K562 (cell line): ENCODE measurements at regions not wholly inside any gene's neighbourhood (a gene's known extent, or its start where the extent isn't known, plus 50 kb on each side); places are given as distances from the start of the nearest gene placed in this dataset.

Experiments used
- ATAC-seq: fragments of 200-7000 bp; cut with Tn5 transposase; 3 replicates; pipeline ENCODE4 v1.9.1; 2020; ENCODE audit warnings: moderate library complexity
- BruUV-seq: library from RNA; stranded (reverse); fragments of 400-500 nt; replicated peaks from 2 replicates; lab custom pipeline; 2021; lab: Mats Ljungman, UMichigan
- CTCF ChIA-PET: fragments of 300-600 bp; formaldehyde crosslinking; extraction: SDS; loops from one replicate; lab custom pipeline; 2021; ENCODE audit warnings: low intra/inter-chr PET ratio; lab: Yijun Ruan, JAX
- POLR2A ChIA-PET: fragments of 300-600, 350-650 bp; sonication (Branson Sonifier 250); formaldehyde crosslinking; extraction: SDS; loops from one replicate; lab custom pipeline; 2021; ENCODE audit warnings: antibody characterized with exemption, inconsistent platforms; lab: Yijun Ruan, JAX
- DNase-seq, 4 experiments: peaks; one replicate each; pipeline versions ENCODE4 v3.0.0 to v3.0.0-alpha.2; 2011 to 2018; ENCODE audit warnings: low spot score in 3 of 4, mixed read lengths in 3 of 4; ENCODE audit errors: extremely low read depth in 1 of 4
- FAIRE-seq: peaks from 2 replicates; lab custom pipeline; 2011; peaks lifted over from hg19 to GRCh38; lab: Jason Lieb, UNC
- H2AFZ ChIP-seq: 2 replicates; pipeline ENCODE4 v1.6.0; 2011; ENCODE audit warnings: low read depth, low read length, control low read depth, inconsistent platforms
- H3K27ac ChIP-seq: fragments of 200-600 bp; 3 replicates; pipeline ENCODE4 v1.8.0; 2011; ENCODE audit warnings: low read depth, mild to moderate bottlenecking, control low read depth, inconsistent platforms, low read length, moderate library complexity, mixed read lengths; ENCODE audit errors: extremely low read depth
- H3K27me3 ChIP-seq, 2 experiments: fragments of 300-600 bp in 1 of 2; 2 replicates in 1 of 2; 3 replicates in 1 of 2; pipeline versions ENCODE4 v1.6.0 to v1.8.0; 2011; ENCODE audit warnings: inconsistent platforms in 2 of 2, low read length in 2 of 2, mild to moderate bottlenecking in 1 of 2, mixed read lengths in 1 of 2, moderate library complexity in 1 of 2; ENCODE audit not compliant: control insufficient read depth in 2 of 2, insufficient read depth in 2 of 2
- H3K36me3 ChIP-seq: fragments of 300-600 bp; 3 replicates; pipeline ENCODE4 v1.8.0; 2011; ENCODE audit warnings: mild to moderate bottlenecking, low read length, inconsistent platforms; ENCODE audit not compliant: control insufficient read depth, insufficient read depth
- H3K4me1 ChIP-seq, 2 experiments: fragments of 200-600 bp in 1 of 2; replicated peaks in 1 of 2; 2 replicates in 1 of 2; 3 replicates in 1 of 2; pipeline versions ENCODE4 v1.5.1 to v1.8.0; 2011; ENCODE audit warnings: inconsistent platforms in 2 of 2, low read length in 2 of 2, mild to moderate bottlenecking in 1 of 2, mixed read lengths in 1 of 2, moderate library complexity in 1 of 2; ENCODE audit not compliant: control insufficient read depth in 2 of 2, insufficient read depth in 2 of 2
- H3K4me2 ChIP-seq: 2 replicates; pipeline ENCODE4 v1.6.1; 2011; ENCODE audit warnings: low read length, control low read depth, inconsistent platforms, mixed read lengths; ENCODE audit not compliant: insufficient read depth
- H3K4me3 ChIP-seq: fragments of 200-600 bp; sonication (generic), shearing (Covaris generic); 2 replicates; pipeline ENCODE4 v1.5.1; 2016; ENCODE audit warnings: control low read depth, inconsistent platforms
- H3K79me2 ChIP-seq: fragments of 200-600 bp; 3 replicates; pipeline ENCODE4 v1.8.0; 2011; ENCODE audit warnings: low read length, inconsistent platforms; ENCODE audit not compliant: control insufficient read depth, insufficient read depth
- H3K9ac ChIP-seq, 2 experiments: 2 replicates each; pipeline versions ENCODE4 v1.6.0 to v1.6.1; 2011; ENCODE audit warnings: low read depth in 2 of 2, low read length in 2 of 2, control low read depth in 1 of 2, inconsistent platforms in 1 of 2, mild to moderate bottlenecking in 1 of 2, mixed read lengths in 1 of 2; ENCODE audit not compliant: insufficient read depth in 1 of 2
- H3K9me1 ChIP-seq: one replicate; pipeline ENCODE4 v1.6.0; 2011; ENCODE audit warnings: inconsistent platforms, mild to moderate bottlenecking, low read length, moderate library complexity; ENCODE audit not compliant: control insufficient read depth, insufficient read depth
- H3K9me3 ChIP-seq: replicated peaks from 2 replicates; pipeline ENCODE4 v1.5.1; 2011; ENCODE audit warnings: low read depth, low read length, inconsistent platforms; ENCODE audit not compliant: control insufficient read depth, insufficient read depth
- H4K20me1 ChIP-seq: replicated peaks from 2 replicates; pipeline ENCODE4 v1.6.1; 2011; ENCODE audit warnings: low read length, inconsistent platforms, mixed read lengths; ENCODE audit not compliant: control insufficient read depth, insufficient read depth
- BCOR ChIP-seq: fragments of 450-650 bp; IDR thresholded peaks from 2 replicates; pipeline ENCODE4 v1.6.1; 2016
- BRCA1 ChIP-seq, 2 experiments: fragments of 450-650 bp in 1 of 2; sonication (generic) in 1 of 2; formaldehyde crosslinking in 1 of 2; IDR thresholded peaks; 2 replicates each; pipeline versions ENCODE4 v1.5.0 to v1.6.1; 2017 to 2020; ENCODE audit warnings: mild to moderate bottlenecking in 1 of 2, missing genetic modification reagents in 1 of 2
- HNRNPK ChIP-seq: fragments of 200-400 bp; formaldehyde crosslinking; IDR thresholded peaks from one replicate; pipeline ENCODE4 v1.6.1; 2018; ENCODE audit warnings: mild to moderate bottlenecking, low read depth, low read length; ENCODE audit not compliant: poor library complexity, severe bottlenecking
- PHB ChIP-seq: fragments of 250-450 bp; sonication (Bioruptor Pico); IDR thresholded peaks from 2 replicates; pipeline ENCODE4 v1.5.0; 2021
- PHTF2 ChIP-seq: fragments of 250-450 bp; sonication (Bioruptor Pico); IDR thresholded peaks from 2 replicates; pipeline ENCODE4 v1.5.0; 2021; ENCODE audit warnings: mild to moderate bottlenecking
- POLR3A ChIP-seq: IDR thresholded peaks from 2 replicates; pipeline ENCODE4 v1.6.1; 2011; ENCODE audit warnings: borderline replicate concordance, mild to moderate bottlenecking, moderate library complexity; ENCODE audit not compliant: insufficient read length, insufficient read depth; ENCODE audit errors: extremely low read depth
- SLC30A9 ChIP-seq: fragments of 250-450 bp; sonication (Bioruptor Pico); IDR thresholded peaks from 2 replicates; pipeline ENCODE4 v1.8.0; 2022; ENCODE audit warnings: mild to moderate bottlenecking, moderate library complexity
- SMAD4 ChIP-seq: fragments of 250-450 bp; sonication (Bioruptor Pico); conservative IDR thresholded peaks from 2 replicates; pipeline ENCODE4 v1.8.0; 2021; ENCODE audit warnings: inconsistent platforms, mild to moderate bottlenecking, moderate library complexity
- SREBF1 ChIP-seq: fragments of 150-350 bp; IDR thresholded peaks from 2 replicates; pipeline ENCODE4 v1.6.1; 2014; ENCODE audit warnings: antibody characterized with exemption, low read depth, low read length, borderline replicate concordance
- in situ Hi-C: fragments of 300-500 bp; cut with MboI; formaldehyde crosslinking; loops from 4 replicates; pipeline ENCODE4 v1.15.0; 2018; ENCODE audit warnings: inconsistent platforms, mixed read lengths
- intact Hi-C: fragments of 100-400 bp; cut with micrococcal nuclease; formaldehyde crosslinking; loops from 2 replicates; pipeline ENCODE4 v1.14.2; 2022
- TF ChIP-seq, protein P1 (sequence below), 3 experiments: IDR thresholded peaks in 2 of 3; conservative IDR thresholded peaks in 1 of 3; 2 replicates each; pipeline ENCODE4 v1.5.1; 2011 to 2012; ENCODE audit warnings: low read length in 3 of 3, mild to moderate bottlenecking in 3 of 3, control low read depth in 2 of 3, improper control_type of control experiment in 1 of 3, inconsistent platforms in 1 of 3, low read depth in 1 of 3, mixed read lengths in 1 of 3, moderate library complexity in 1 of 3; ENCODE audit not compliant: insufficient read depth in 2 of 3

GRCh38 chr5:68053202-68053601 lies 162.4 kb upstream of the PIK3R1 start:
- TF ChIP-seq, protein P1, sequence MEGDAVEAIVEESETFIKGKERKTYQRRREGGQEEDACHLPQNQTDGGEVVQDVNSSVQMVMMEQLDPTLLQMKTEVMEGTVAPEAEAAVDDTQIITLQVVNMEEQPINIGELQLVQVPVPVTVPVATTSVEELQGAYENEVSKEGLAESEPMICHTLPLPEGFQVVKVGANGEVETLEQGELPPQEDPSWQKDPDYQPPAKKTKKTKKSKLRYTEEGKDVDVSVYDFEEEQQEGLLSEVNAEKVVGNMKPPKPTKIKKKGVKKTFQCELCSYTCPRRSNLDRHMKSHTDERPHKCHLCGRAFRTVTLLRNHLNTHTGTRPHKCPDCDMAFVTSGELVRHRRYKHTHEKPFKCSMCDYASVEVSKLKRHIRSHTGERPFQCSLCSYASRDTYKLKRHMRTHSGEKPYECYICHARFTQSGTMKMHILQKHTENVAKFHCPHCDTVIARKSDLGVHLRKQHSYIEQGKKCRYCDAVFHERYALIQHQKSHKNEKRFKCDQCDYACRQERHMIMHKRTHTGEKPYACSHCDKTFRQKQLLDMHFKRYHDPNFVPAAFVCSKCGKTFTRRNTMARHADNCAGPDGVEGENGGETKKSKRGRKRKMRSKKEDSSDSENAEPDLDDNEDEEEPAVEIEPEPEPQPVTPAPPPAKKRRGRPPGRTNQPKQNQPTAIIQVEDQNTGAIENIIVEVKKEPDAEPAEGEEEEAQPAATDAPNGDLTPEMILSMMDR (IDR thresholded peaks at IDR 0.05 in 2 of 3, conservative IDR thresholded peaks at IDR 0.05 in 1 of 3; ENCODE audit: insufficient read depth in 2 of 3, low read depth in 1 of 3, low read length in 3 of 3): no peak
- TF ChIP-seq PHB (CRISPR knock-in tag): no peak
- no peak for TF ChIP-seq SMAD4 (CRISPR knock-in tag)
- TF ChIP-seq SREBF1: no peak
- TF ChIP-seq BCOR: no peak
- TF ChIP-seq BRCA1 (IDR thresholded peaks at IDR 0.05): no peak
- TF ChIP-seq BRCA1 (CRISPR knock-in tag; IDR thresholded peaks at IDR 0.05): no peak
- TF ChIP-seq PHTF2 (CRISPR knock-in tag): no peak
- no peak for TF ChIP-seq HNRNPK
- no peak for TF ChIP-seq SLC30A9
- TF ChIP-seq POLR3A: no peak
- Histone ChIP-seq H3K79me2 (no peaks in the 10 kb centered on the region), H3K27me3 (no peaks in the 10 kb centered on the region), H3K9me1 (no peaks in the 10 kb centered on the region), H3K9ac (no peak overlapping the region), H3K36me3 (no peaks in the 10 kb centered on the region), H4K20me1 (no peaks in the 10 kb centered on the region), H3K27ac (no peak overlapping the region), H3K4me2 (no peak overlapping the region), H3K4me1 (no peaks in the 10 kb centered on the region), H3K9me3 (no peaks in the 10 kb centered on the region), H3K4me3 (no peak overlapping the region), H2AFZ (no peak overlapping the region)
- no TSS peak for BruUV-seq
- ChIA-PET CTCF (no interaction called here), POLR2A (no interaction called here)
- in situ Hi-C loops: no loop called here
- FAIRE-seq (no peak), DNase-seq (no peak), ATAC-seq (no peak)
- intact Hi-C loops: no loop called here
